ENCODE measurements at regions not wholly inside any gene's neighbourhood (a gene's known extent, or its start where the extent isn't known, plus 50 kb on each side); places are given as distances from the start of the nearest gene placed in this dataset.
"Not testable (repeated sequence)": the region's sequence is repeated elsewhere in the genome, so short reads cannot be mapped to it uniquely, and the experiment has no call there.

DNA sequence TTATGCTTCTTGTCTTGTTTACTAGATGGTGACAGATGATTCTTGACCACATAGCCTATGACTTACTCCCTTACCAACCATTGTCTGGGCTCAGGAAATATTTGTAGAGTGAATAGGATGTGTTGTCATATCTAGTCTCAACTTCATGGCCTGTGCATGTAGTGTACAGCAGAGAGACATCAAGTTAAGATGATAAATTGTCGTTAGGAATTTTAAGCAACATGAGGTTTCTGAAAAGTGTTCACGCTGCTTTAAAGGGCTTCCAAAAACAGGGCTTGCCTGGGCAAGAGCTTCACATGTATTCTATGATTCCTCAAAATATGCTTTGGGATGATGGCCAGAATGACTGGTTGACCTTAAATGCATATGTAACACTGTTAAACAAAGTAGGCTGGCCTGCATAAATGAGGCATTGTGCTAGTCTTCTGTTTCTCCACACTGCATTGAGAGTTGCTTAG, 424.0 kb downstream of the RND3 start:
- Histone ChIP-seq H4K91ac (ENCODE audit: low read depth, low read length) (no peak overlapping the region), H2BK12ac (ENCODE audit: low read length) (no peak overlapping the region), H3K27ac (ENCODE audit: low read depth, low read length) (no peak overlapping the region), H3K27me3 (ENCODE audit: insufficient read depth, low read length) (no peaks in the 10 kb centered on the region), H3K4me3 (ENCODE audit: low read depth, low read length) (no peak overlapping the region), H4K12ac (ENCODE audit: low read depth, low read length) (no peak overlapping the region), H4K8ac (ENCODE audit: low read depth, low read length) (no peak overlapping the region), H2AFZ (ENCODE audit: insufficient read depth, low read length, poor library complexity) (no peak overlapping the region), H3K23ac (ENCODE audit: low read length) (no peak overlapping the region), H3K36me3 (ENCODE audit: control insufficient read depth in 1 of 2, insufficient read depth in 2 of 2, low read length in 2 of 2) (no peaks in the 10 kb centered on the region), H3K9me3 (ENCODE audit: insufficient read depth, low read depth, low read length) (no peaks in the 10 kb centered on the region), H2AK5ac (ENCODE audit: low read length) (no peak overlapping the region), H3K79me2 (ENCODE audit: control insufficient read depth, insufficient read depth, low read length, poor library complexity) (no peaks in the 10 kb centered on the region), H3K9ac (ENCODE audit: low read length) (no peak overlapping the region), H3K18ac (ENCODE audit: low read length) (no peak overlapping the region), H2BK5ac (ENCODE audit: low read depth, low read length, poor library complexity) (no peak overlapping the region), H3K4ac (ENCODE audit: low read depth, low read length) (no peak overlapping the region), H3K4me2 (ENCODE audit: low read length) (no peak overlapping the region), H3K79me1 (ENCODE audit: low read length) (no peaks in the 10 kb centered on the region), H3K14ac (ENCODE audit: low read length) (no peak overlapping the region), H3K4me1 (ENCODE audit: control insufficient read depth in 1 of 2, insufficient read depth in 2 of 2, low read length in 2 of 2) (no peaks in the 10 kb centered on the region), H2BK120ac (ENCODE audit: insufficient read depth, low read length, poor library complexity) (no peak overlapping the region)
- no peak for DNase-seq
- WGBS (ENCODE audit: extremely low coverage, insufficient coverage, insufficient read length): no CpG with 5 or more reads among the region's 2 CpGs

DNA sequence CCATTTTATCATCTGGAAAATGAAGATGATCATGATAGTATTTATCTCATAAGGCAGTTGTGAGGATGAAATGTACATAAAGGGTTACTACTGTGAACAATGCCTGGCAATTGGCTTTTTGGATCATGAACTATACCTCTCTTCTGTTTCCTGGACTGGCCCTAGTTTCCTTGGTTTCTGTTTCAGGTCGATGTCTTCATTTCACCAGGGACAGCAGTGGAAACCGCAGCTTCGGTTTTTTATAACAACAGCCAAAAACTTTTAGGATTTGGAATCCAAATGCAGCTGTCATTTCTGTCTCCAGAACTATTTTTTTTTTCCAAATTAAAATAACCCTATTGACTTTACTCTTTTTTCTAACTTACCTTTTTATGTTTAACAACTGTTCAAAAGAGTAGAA, 425.1 kb downstream of the RND3 start:
- DNase-seq: no peak
- Histone ChIP-seq H3K18ac (ENCODE audit: low read length) (no peak overlapping the region), H2AK5ac (ENCODE audit: low read length) (no peak overlapping the region), H3K4me3 (ENCODE audit: low read depth, low read length) (no peak overlapping the region), H4K8ac (ENCODE audit: low read depth, low read length) (no peak overlapping the region), H2BK5ac (ENCODE audit: low read depth, low read length, poor library complexity) (no peak overlapping the region), H3K27ac (ENCODE audit: low read depth, low read length) (no peak overlapping the region), H4K12ac (ENCODE audit: low read depth, low read length) (no peak overlapping the region), H3K14ac (ENCODE audit: low read length) (no peak overlapping the region), H3K79me2 (ENCODE audit: control insufficient read depth, insufficient read depth, low read length, poor library complexity) (no peaks in the 10 kb centered on the region), H4K91ac (ENCODE audit: low read depth, low read length) (no peak overlapping the region), H3K36me3 (ENCODE audit: control insufficient read depth in 1 of 2, insufficient read depth in 2 of 2, low read length in 2 of 2) (no peaks in the 10 kb centered on the region), H2AFZ (ENCODE audit: insufficient read depth, low read length, poor library complexity) (no peak overlapping the region), H3K9me3 (ENCODE audit: insufficient read depth, low read depth, low read length) (no peaks in the 10 kb centered on the region), H3K4me2 (ENCODE audit: low read length) (no peak overlapping the region), H3K4me1 (ENCODE audit: control insufficient read depth in 1 of 2, insufficient read depth in 2 of 2, low read length in 2 of 2) (no peaks in the 10 kb centered on the region), H3K4ac (ENCODE audit: low read depth, low read length) (no peak overlapping the region), H2BK120ac (ENCODE audit: insufficient read depth, low read length, poor library complexity) (no peak overlapping the region), H3K9ac (ENCODE audit: low read length) (no peak overlapping the region), H3K79me1 (ENCODE audit: low read length) (no peaks in the 10 kb centered on the region), H3K27me3 (ENCODE audit: insufficient read depth, low read length) (no peaks in the 10 kb centered on the region), H3K23ac (ENCODE audit: low read length) (no peak overlapping the region), H2BK12ac (ENCODE audit: low read length) (no peak overlapping the region)
- WGBS (ENCODE audit: extremely low coverage, insufficient coverage, insufficient read length): no CpG with 5 or more reads among the region's 3 CpGs

DNA sequence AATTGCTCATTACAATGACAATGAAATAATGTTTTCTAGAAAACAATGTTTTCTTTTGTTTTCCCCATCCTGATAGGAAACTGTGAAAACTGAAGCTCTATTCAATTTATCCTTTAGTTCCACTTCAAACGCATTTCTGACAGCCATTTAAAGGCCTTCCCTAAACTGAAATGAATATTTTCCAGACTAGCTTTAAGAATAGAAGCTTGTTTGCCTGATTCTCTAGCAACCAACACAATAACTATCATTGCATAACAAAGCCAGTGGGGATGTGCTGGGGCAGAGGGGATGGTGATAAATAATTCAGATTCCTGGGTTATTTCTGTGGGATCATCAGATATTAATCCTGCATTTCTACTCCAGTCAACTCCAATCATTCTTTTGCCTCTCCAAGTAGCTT, 427.1 kb downstream of the RND3 start:
- no peak overlapping the region for H3K4me3 ChIP-seq (ENCODE audit: low read depth, low read length)
- no peak overlapping the region for H3K23ac ChIP-seq (ENCODE audit: low read length)
- no peak overlapping the region for H2AK5ac ChIP-seq (ENCODE audit: low read length)
- H3K79me1 ChIP-seq (ENCODE audit: low read length): no peaks in the 10 kb centered on the region
- H3K27me3 ChIP-seq (ENCODE audit: insufficient read depth, low read length): no peaks in the 10 kb centered on the region
- no peak for DNase-seq
- H2BK120ac ChIP-seq (ENCODE audit: insufficient read depth, low read length, poor library complexity): no peak overlapping the region
- no peak overlapping the region for H3K18ac ChIP-seq (ENCODE audit: low read length)
- H3K36me3 ChIP-seq (ENCODE audit: control insufficient read depth in 1 of 2, insufficient read depth in 2 of 2, low read length in 2 of 2): no peaks in the 10 kb centered on the region
- no peak overlapping the region for H4K91ac ChIP-seq (ENCODE audit: low read depth, low read length)
- no peak overlapping the region for H3K9ac ChIP-seq (ENCODE audit: low read length)
- H3K14ac ChIP-seq (ENCODE audit: low read length): no peak overlapping the region
- no peaks in the 10 kb centered on the region for H3K4me1 ChIP-seq (ENCODE audit: control insufficient read depth in 1 of 2, insufficient read depth in 2 of 2, low read length in 2 of 2)
- H3K4me2 ChIP-seq (ENCODE audit: low read length): no peak overlapping the region
- no CpG with 5 or more reads among the region's 1 CpG for WGBS (ENCODE audit: extremely low coverage, insufficient coverage, insufficient read length)
- no peak overlapping the region for H3K27ac ChIP-seq (ENCODE audit: low read depth, low read length)
- no peak overlapping the region for H2BK12ac ChIP-seq (ENCODE audit: low read length)
- no peak overlapping the region for H2BK5ac ChIP-seq (ENCODE audit: low read depth, low read length, poor library complexity)
- H4K8ac ChIP-seq (ENCODE audit: low read depth, low read length): no peak overlapping the region
- no peak overlapping the region for H3K4ac ChIP-seq (ENCODE audit: low read depth, low read length)
- no peaks in the 10 kb centered on the region for H3K9me3 ChIP-seq (ENCODE audit: insufficient read depth, low read depth, low read length)
- H2AFZ ChIP-seq (ENCODE audit: insufficient read depth, low read length, poor library complexity): no peak overlapping the region
- no peak overlapping the region for H4K12ac ChIP-seq (ENCODE audit: low read depth, low read length)
- H3K79me2 ChIP-seq (ENCODE audit: control insufficient read depth, insufficient read depth, low read length, poor library complexity): no peaks in the 10 kb centered on the region

DNA sequence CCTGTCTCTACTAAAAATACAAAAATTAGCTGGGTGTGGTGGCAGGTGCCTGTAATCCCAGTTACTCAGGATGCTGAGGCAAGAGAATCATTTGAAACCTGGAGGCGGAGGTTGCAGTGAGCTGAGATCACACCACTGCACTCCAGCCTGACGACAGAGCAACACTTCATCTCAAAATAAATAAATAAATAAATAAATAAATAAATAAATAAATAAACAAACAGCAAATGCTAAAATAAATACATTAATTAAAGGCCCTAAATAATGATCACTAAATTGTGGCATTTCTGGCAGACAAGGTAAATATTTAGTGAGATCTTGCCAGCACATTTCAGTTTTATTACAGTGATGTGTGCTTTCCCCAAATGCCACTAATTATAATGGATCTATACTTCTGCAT, 427.8 kb downstream of the RND3 start:
- not testable (repeated sequence) for H3K18ac ChIP-seq (ENCODE audit: low read length); H3K4me1 ChIP-seq (ENCODE audit: control insufficient read depth in 1 of 2, insufficient read depth in 2 of 2, low read length in 2 of 2); H3K23ac ChIP-seq (ENCODE audit: low read length); H2BK5ac ChIP-seq (ENCODE audit: low read depth, low read length, poor library complexity); H3K4me3 ChIP-seq (ENCODE audit: low read depth, low read length); H4K12ac ChIP-seq (ENCODE audit: low read depth, low read length); H2AFZ ChIP-seq (ENCODE audit: insufficient read depth, low read length, poor library complexity); H3K14ac ChIP-seq (ENCODE audit: low read length); H3K27ac ChIP-seq (ENCODE audit: low read depth, low read length); H3K79me2 ChIP-seq (ENCODE audit: control insufficient read depth, insufficient read depth, low read length, poor library complexity); H2AK5ac ChIP-seq (ENCODE audit: low read length); H3K9me3 ChIP-seq (ENCODE audit: insufficient read depth, low read depth, low read length); DNase-seq; H3K4ac ChIP-seq (ENCODE audit: low read depth, low read length); H3K79me1 ChIP-seq (ENCODE audit: low read length); H3K36me3 ChIP-seq (ENCODE audit: control insufficient read depth in 1 of 2, insufficient read depth in 2 of 2, low read length in 2 of 2); H4K8ac ChIP-seq (ENCODE audit: low read depth, low read length); H3K9ac ChIP-seq (ENCODE audit: low read length); H4K91ac ChIP-seq (ENCODE audit: low read depth, low read length); H2BK120ac ChIP-seq (ENCODE audit: insufficient read depth, low read length, poor library complexity); H3K4me2 ChIP-seq (ENCODE audit: low read length); H2BK12ac ChIP-seq (ENCODE audit: low read length); H3K27me3 ChIP-seq (ENCODE audit: insufficient read depth, low read length)
- no CpG with 5 or more reads among the region's 2 CpGs for WGBS (ENCODE audit: extremely low coverage, insufficient coverage, insufficient read length)
